ENCODE measurements at regions not wholly inside any gene's neighbourhood (a gene's known extent, or its start where the extent isn't known, plus 50 kb on each side); places are given as distances from the start of the nearest gene placed in this dataset.

GRCh38 chr14:61928300-61928699 is 166.1 kb downstream of the SNAPC1 start:
- TF ChIP-seq CTCF (optimal IDR thresholded peaks at IDR 0.05 in 1 of 3, IDR thresholded peaks at IDR 0.05 in 1 of 3, conservative IDR thresholded peaks at IDR 0.05 in 1 of 3; ENCODE audit: extremely low read depth in 1 of 3, insufficient read depth in 2 of 3, low read length in 3 of 3) (no peak), EZH2 (IDR thresholded peaks at IDR 0.05; ENCODE audit: low read length) (no peak)

All from keratinocyte (primary cell).